ENCODE measurements at regions not wholly inside any gene's neighbourhood (a gene's known extent, or its start where the extent isn't known, plus 50 kb on each side); places are given as distances from the start of the nearest gene placed in this dataset.
A peak's percentile ranks its signal among the peaks of the same experiment; 100 is the strongest.

- no peak for DNase-seq
Measured at GRCh38 chr2:17124575-17125318, 393.5 kb downstream of the RAD51AP2 start.

- DNase-seq = no peak
Measured at GRCh38 chr2:17122887-17123501, 395.2 kb downstream of the RAD51AP2 start.

- DNase-seq = no peak
Measured at GRCh38 chr2:17115466-17115865, 402.8 kb downstream of the RAD51AP2 start.

- DNase-seq = no peak
Measured at GRCh38 chr2:17115042-17115441, 403.2 kb downstream of the RAD51AP2 start.

GRCh38 chr2:17107871-17108270, 410.4 kb downstream of the RAD51AP2 start:
- DNase-seq = no peak

GRCh38 chr2:17107151-17107550, 411.1 kb downstream of the RAD51AP2 start:
- no peak for DNase-seq

GRCh38 chr2:17106418-17106817, 411.8 kb downstream of the RAD51AP2 start:
- DNase-seq = no peak

GRCh38 chr2:17104454-17104853, 413.8 kb downstream of the RAD51AP2 start:
- no peak for DNase-seq

- no peak for DNase-seq
Measured at GRCh38 chr2:17101596-17101995, 416.6 kb downstream of the RAD51AP2 start.

GRCh38 chr2:17101091-17101490, 417.1 kb downstream of the RAD51AP2 start:
- DNase-seq = no peak

GRCh38 chr2:17095340-17095739, 422.9 kb downstream of the RAD51AP2 start:
- no peak for DNase-seq

GRCh38 chr2:17093712-17094111, 424.5 kb downstream of the RAD51AP2 start:
- DNase-seq = no peak

- no peak for DNase-seq
Measured at GRCh38 chr2:17086990-17087389, 421.4 kb upstream of the CYRIA start.

- DNase-seq = no peak
Measured at GRCh38 chr2:17085546-17086202, 420.0 kb upstream of the CYRIA start.

- DNase-seq = no peak
Measured at GRCh38 chr2:17084877-17085276, 419.2 kb upstream of the CYRIA start.

- peak; percentile 11 for DNase-seq
Measured at GRCh38 chr2:17083902-17084301, 418.3 kb upstream of the CYRIA start.

GRCh38 chr2:17079262-17079661, 413.6 kb upstream of the CYRIA start:
- DNase-seq = no peak

- DNase-seq = no peak
Measured at GRCh38 chr2:17076533-17076932, 410.9 kb upstream of the CYRIA start.

- DNase-seq = no peak
Measured at GRCh38 chr2:17070711-17071110, 405.1 kb upstream of the CYRIA start.

GRCh38 chr2:17069564-17069963, 403.9 kb upstream of the CYRIA start:
- DNase-seq = no peak

- no peak for DNase-seq
Measured at GRCh38 chr2:17068021-17068420, 402.4 kb upstream of the CYRIA start.

- DNase-seq = no peak
Measured at GRCh38 chr2:17065536-17065935, 399.9 kb upstream of the CYRIA start.

GRCh38 chr2:17061028-17061427, 395.4 kb upstream of the CYRIA start:
- DNase-seq = no peak

- no peak for DNase-seq
Measured at GRCh38 chr2:17059458-17059857, 393.8 kb upstream of the CYRIA start.

Data from retina (tissue), 1 donor.